ENCODE measurements at regions not wholly inside any gene's neighbourhood (a gene's known extent, or its start where the extent isn't known, plus 50 kb on each side); places are given as distances from the start of the nearest gene placed in this dataset.

GRCh38 chr13:22252281-22252830 is 581.5 kb downstream of the FGF9 start:
- no CpG with 5 or more reads among the region's 11 CpGs for WGBS (ENCODE audit: extremely low coverage, insufficient read length, low lambda C conversion rate)
- no peak overlapping the region for H3K56ac ChIP-seq (ENCODE audit: insufficient read length, low read depth, low read length)
- no peaks in the 10 kb centered on the region; the same call in 1 of the 2 replicates for H3K27me3 Mint-ChIP-seq (ENCODE audit: low read depth)
- no peaks in the 10 kb centered on the region for H3K4me1 Mint-ChIP-seq
- DNase-seq, result no peak
- H3K14ac ChIP-seq (ENCODE audit: insufficient read depth, low read length), result no peak overlapping the region
- no peak overlapping the region for H2BK120ac ChIP-seq (ENCODE audit: low read depth, low read length, poor library complexity, severe bottlenecking)
- H4K8ac ChIP-seq (replicated peaks; ENCODE audit: insufficient read length, low read depth, low read length), result no peak overlapping the region
- no peak overlapping the region for H3T11ph ChIP-seq (ENCODE audit: low read length)
- H2BK15ac ChIP-seq (ENCODE audit: low read depth, low read length), result no peak overlapping the region; the same call in 1 of the 2 replicates
- peaks cover 0 to 3% of the 10 kb centered on the region in 2 experiments; a peak in 1 of 5 replicates for H3K9me3 Mint-ChIP-seq
- H4K5ac ChIP-seq (ENCODE audit: insufficient read length, low read depth, low read length), result no peak overlapping the region
- no peak overlapping the region for H3K9ac ChIP-seq (ENCODE audit: extremely low read depth, insufficient read length, low read length)
- H4K91ac ChIP-seq (ENCODE audit: insufficient read length, low read depth, low read length), result no peak overlapping the region
- no peaks in the 10 kb centered on the region for H3K23me2 ChIP-seq (ENCODE audit: insufficient read length, low read depth, low read length, poor library complexity, severe bottlenecking)
- no peaks in the 10 kb centered on the region for H3K9me3 ChIP-seq (ENCODE audit: control insufficient read depth, low read depth, low read length)
- no peak overlapping the region for H2AK5ac ChIP-seq (ENCODE audit: insufficient read length, low read length)
- no peaks in the 10 kb centered on the region for H3K79me1 ChIP-seq (ENCODE audit: insufficient read depth, low read depth, low read length, poor library complexity, severe bottlenecking)
- H4K20me1 ChIP-seq (ENCODE audit: control insufficient read depth, insufficient read depth, insufficient read length), result no peaks in the 10 kb centered on the region
- H3K4me3 Mint-ChIP-seq, result no peak overlapping the region
- no peak overlapping the region for H3K27ac ChIP-seq (ENCODE audit: insufficient read length, low read depth, low read length)
- no peak overlapping the region for H3K23ac ChIP-seq (ENCODE audit: insufficient read length, low read depth, low read length)
- H2AFZ ChIP-seq (ENCODE audit: low read length), result no peak overlapping the region
- H2BK20ac ChIP-seq (ENCODE audit: low read depth, low read length, poor library complexity, severe bottlenecking), result no peak overlapping the region
- TF ChIP-seq, protein P1, sequence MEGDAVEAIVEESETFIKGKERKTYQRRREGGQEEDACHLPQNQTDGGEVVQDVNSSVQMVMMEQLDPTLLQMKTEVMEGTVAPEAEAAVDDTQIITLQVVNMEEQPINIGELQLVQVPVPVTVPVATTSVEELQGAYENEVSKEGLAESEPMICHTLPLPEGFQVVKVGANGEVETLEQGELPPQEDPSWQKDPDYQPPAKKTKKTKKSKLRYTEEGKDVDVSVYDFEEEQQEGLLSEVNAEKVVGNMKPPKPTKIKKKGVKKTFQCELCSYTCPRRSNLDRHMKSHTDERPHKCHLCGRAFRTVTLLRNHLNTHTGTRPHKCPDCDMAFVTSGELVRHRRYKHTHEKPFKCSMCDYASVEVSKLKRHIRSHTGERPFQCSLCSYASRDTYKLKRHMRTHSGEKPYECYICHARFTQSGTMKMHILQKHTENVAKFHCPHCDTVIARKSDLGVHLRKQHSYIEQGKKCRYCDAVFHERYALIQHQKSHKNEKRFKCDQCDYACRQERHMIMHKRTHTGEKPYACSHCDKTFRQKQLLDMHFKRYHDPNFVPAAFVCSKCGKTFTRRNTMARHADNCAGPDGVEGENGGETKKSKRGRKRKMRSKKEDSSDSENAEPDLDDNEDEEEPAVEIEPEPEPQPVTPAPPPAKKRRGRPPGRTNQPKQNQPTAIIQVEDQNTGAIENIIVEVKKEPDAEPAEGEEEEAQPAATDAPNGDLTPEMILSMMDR (conservative IDR thresholded peaks at IDR 0.05), result no peak
- H3K4me2 ChIP-seq (ENCODE audit: insufficient read depth, insufficient read length, low read length), result no peak overlapping the region
- H3K79me2 ChIP-seq (ENCODE audit: insufficient read depth, low read length), result no peaks in the 10 kb centered on the region
- no peak overlapping the region for H3K4ac ChIP-seq (ENCODE audit: low read depth, low read length)
- peak overlapping the region in 1 of 3 experiments; percentile 72; a peak in 1 of 7 replicates for H3K27ac Mint-ChIP-seq
- H2BK12ac ChIP-seq (ENCODE audit: insufficient read length, low read depth, low read length), result no peak overlapping the region
- no peaks in the 10 kb centered on the region for H3K4me1 ChIP-seq (ENCODE audit: insufficient read depth, low read length)
- no peak overlapping the region for H3K18ac ChIP-seq (ENCODE audit: insufficient read length, low read depth, low read length)
- H3K27me3 ChIP-seq (ENCODE audit: insufficient read depth, low read length), result no peaks in the 10 kb centered on the region
- no peaks in the 10 kb centered on the region for H3K36me3 Mint-ChIP-seq (ENCODE audit: insufficient read depth in 1 of 3, low read depth in 3 of 3)
- no peak overlapping the region for H2BK5ac ChIP-seq (ENCODE audit: insufficient read length, low read length)
